GM18511 (cell line): ENCODE measurements at regions not wholly inside any gene's neighbourhood (a gene's known extent, or its start where the extent isn't known, plus 50 kb on each side); places are given as distances from the start of the nearest gene placed in this dataset.

Experiments
- ATAC-seq: cut with Tn5 transposase; IDR thresholded peaks from one replicate; pipeline ENCODE4 v1.9.1; 2021; ENCODE audit warnings: mild to moderate bottlenecking, moderate library complexity; ENCODE audit not compliant: unreplicated experiment

- ATAC-seq = no peak
Measured at GRCh38 chr4:115687052-115687755, 573.8 kb upstream of the NDST4 start.

DNA sequence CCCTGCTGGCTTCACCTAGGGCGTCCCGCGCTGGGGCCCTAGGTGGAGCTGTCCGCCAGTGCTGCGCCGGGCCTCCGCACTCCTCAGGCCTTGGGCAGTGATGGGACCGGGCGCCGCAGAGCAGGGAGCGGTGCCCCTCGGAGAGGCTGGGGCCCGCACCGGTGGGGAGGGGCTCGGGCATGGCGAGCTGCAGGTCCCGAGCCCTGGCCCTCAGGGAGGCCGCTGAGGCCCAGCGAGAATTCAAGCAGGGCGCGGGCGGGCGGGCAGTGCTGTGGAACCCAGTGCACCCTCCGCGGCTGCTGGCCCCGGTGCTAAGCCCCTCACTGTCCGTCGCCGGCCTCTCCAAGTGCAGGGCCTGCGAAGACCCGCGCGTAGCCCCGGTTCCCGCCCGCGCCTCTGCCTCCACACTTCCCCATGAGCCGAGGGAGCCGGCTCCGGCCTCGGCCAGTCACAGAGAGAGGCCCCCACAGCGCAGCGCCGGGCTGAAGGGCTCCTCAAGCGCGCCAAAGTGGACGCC is 565.1 kb upstream of the NDST4 start:
- no peak for ATAC-seq

DNA sequence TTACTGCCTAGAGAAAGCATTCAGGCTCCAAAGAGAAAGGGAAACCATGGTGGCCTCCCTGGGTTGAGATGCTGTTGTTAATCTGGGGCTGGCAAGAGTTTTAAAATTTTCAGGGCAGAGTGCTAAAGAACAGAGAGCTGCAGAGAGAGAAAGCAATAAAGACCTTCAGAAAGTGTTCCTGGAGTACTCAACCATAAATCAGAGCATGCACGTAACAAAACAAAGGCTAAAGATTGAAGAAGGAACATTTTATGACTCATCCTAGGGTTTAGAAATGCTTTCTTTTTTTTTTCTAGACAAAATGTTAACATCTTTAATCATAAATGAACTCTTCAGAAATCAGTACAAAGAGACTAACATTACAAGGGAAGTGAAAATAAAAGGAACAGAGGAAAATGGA is 562.3 kb upstream of the NDST4 start:
- ATAC-seq = no peak

DNA sequence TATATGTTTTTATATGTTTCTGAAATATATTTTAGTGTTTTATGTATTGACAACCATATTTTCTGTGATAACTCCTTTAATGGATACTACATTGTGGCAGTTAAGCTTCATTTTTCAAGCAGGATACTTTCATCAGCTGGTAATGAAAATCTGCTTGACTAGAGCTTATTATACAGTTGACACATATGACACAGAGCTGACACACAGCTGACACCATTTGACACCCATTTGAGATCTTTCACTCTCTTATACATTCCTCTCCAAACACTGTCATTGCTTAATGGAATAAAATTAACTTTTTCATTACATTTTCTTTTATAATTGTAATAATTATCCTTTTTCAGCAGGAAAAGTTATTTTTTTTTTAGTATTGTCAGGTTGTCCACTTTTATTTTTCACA is 561.1 kb upstream of the NDST4 start:
- no peak for ATAC-seq

DNA sequence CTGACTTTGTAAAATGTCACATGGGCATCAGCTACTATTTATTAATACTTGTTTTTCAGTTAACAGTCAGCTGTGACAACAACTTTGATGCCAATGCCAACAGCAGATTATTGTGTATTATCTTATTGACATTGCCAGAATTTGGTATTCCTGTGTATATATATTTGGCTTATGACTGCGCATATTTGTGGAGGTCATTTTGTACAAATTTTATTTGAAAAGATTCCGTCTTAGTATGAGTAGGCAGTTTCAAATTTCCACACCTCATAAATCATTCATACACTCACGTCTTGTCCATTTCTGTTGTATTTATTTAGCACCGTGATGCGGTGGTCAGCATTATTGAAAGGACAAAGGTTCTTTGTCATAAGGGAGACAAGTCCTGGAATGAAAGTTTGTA is 558.2 kb upstream of the NDST4 start:
- ATAC-seq = no peak

DNA sequence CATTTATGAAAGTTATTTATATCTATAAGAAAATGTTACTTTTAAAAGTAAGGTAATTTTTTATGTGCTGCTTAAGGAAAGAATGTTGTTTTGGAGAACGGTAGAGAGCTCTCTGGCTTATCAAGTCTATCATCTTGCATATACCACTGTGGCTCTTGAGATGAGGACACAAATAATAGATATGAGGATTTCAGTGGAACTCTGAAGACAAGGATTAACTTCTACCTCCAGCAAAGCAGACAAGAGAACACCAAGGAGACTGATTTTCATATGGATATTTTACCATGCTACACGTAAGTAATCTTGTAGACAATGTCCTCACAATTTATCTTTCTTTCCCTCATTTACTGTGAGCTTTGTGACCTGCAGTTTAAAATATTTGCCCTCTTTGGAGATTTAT is 557.5 kb upstream of the NDST4 start:
- ATAC-seq = no peak

DNA sequence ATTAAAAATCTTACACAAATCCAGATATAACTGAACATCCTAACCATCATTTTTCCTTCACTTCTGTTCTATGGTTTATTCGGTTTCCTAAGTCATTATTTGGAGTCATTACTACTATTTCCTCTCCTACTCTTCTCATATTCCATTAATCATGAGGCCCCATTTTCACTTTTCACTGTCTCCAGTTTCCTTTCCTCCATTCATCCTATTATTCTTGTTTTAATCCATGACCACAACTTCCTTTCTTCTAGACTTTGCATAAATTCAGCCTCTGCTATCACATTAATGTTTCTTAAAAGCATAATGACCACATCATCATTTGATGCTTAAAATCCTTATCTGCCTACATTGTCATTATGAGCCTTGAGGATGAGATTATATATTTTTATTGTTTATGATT is 555.0 kb upstream of the NDST4 start:
- ATAC-seq = no peak

GRCh38 chr4:115664285-115664684 is 550.9 kb upstream of the NDST4 start:
- no peak for ATAC-seq

DNA sequence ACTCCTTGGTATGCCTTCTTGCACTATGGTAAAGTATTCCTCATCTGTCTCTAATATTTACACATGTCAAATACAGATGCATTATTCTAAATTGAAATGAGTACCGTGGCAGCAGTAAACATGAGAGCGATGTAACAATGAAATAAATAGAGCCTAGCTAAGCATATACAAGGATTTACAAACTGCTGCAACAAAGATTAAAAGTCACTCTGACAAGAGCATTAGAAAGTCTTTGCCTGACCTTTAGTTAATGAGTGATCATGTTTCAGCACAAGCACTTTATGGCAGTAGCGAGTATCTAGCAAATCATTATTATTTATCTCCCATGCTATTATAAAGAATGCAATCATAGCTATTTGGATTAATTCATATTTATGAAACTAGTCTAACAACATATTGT is 547.0 kb upstream of the NDST4 start:
- ATAC-seq = no peak

DNA sequence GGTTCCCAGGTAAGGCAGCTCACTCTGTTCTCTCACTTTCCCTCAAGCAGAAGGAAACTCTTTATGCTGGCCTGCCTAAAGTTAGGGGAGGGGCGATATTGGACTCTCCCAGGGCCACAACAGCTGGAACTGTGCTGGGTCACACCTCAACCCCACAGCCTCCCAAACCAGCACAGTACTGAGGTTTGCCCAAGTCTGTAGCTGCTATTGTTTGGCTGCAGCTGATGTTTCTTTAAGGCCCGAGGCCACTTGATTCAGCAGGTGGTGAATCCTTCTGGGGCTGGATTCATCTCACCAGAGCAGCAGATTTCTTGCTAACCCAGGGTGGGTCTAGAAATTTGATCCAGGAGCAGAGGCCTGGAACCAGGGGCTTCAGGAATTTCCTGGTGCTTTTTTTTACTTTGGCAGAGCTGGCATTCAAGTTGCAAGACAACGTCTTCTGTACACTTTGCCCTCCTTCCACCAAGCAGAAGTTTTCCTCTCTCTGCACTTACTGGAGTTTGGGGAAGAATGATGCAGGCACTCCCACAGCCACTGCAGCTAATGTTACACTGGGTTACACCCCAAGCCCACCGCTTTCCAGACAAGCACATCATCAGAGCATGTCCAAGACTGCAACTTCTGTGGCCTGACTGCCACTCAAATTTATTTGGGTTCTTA is 544.7 kb upstream of the NDST4 start:
- no peak for ATAC-seq

- ATAC-seq = no peak
Measured at GRCh38 chr4:115655626-115656025, 542.2 kb upstream of the NDST4 start.

DNA sequence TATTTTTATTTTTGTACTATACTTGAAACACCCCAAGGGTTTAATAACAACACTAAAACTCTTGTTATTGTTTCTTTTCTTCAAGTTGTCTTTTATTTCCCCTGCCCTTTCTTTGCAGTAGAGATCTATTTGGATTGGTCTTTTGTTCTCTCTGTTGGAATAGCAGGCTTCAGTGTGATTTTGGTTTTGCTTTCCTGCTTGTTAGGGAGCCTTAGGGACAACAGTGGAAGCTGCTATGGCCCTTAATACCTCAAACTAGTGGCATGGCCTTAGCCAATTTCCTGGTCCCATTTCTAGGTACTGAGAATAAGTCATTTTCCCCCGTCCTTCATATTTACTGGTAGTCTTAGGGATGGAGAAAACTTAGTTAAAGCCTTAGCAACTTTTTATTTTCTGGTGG is 535.4 kb upstream of the NDST4 start:
- no peak for ATAC-seq

GRCh38 chr4:115629270-115629669 is 515.9 kb upstream of the NDST4 start:
- ATAC-seq = no peak

GRCh38 chr4:115609631-115610030 is 496.2 kb upstream of the NDST4 start:
- no peak for ATAC-seq

GRCh38 chr4:115607311-115607710 is 493.9 kb upstream of the NDST4 start:
- ATAC-seq = no peak

- ATAC-seq = no peak
Measured at GRCh38 chr4:115596265-115597001, 483.0 kb upstream of the NDST4 start.

DNA sequence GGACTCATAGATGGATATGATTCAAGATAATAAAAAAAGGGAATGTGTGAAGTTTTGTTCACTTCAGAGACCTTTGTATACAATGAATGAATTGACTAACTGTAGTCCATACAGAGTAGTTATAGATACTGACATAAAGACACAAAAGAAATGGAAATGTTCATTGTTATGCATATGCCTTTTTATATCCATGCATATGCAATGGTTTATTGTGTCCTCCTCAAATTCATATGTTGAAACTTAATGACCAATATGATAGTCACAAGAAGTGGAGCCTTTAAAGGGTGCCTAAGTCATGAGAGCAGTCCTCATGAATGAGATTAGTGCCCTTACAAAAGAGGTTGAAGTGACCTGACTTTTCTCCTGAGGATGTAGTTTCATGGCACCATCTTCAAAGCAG is 467.5 kb upstream of the NDST4 start:
- ATAC-seq = no peak

DNA sequence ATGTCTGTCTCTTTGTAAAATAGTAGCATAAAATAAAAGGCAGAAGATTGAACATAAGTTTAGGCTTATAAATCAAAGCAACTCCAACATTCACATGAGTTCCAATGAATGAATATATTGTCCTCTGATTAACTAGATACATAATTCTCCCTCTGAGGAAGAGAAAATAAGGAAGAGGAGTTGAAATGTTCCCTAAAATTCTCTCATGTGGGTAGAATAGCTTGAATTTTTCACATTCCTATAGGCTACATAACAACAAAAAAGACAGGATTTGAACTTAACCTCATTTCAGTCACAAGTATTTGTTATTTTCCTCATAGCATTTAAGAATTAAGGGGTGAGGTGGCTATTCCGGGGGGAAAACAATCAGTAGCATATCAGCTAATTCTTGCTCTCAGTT is 462.4 kb upstream of the NDST4 start:
- ATAC-seq = no peak

- ATAC-seq = no peak
Measured at GRCh38 chr4:115562506-115562905, 449.1 kb upstream of the NDST4 start.

DNA sequence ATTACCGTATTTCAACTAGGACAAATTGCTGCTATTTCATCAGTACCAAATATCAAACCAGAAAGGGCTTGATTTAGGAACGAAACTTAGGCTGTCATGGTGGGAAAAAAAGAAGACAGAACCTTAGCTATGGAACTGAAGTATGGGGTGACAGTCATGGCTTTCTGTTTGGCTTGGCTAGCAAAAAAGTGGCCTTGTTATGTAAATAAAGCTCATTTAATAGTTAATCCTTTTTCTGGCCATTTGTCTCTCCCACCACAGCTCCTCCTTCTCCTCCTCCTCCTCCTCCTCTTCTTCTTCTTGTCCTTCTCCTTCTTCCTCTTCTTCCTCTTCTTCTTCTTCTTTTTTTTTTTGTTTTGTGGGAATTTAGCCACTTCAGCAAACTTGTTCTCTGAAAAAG is 434.7 kb upstream of the NDST4 start:
- ATAC-seq = no peak

- ATAC-seq = no peak
Measured at GRCh38 chr4:115537387-115537786, 424.0 kb upstream of the NDST4 start.

DNA sequence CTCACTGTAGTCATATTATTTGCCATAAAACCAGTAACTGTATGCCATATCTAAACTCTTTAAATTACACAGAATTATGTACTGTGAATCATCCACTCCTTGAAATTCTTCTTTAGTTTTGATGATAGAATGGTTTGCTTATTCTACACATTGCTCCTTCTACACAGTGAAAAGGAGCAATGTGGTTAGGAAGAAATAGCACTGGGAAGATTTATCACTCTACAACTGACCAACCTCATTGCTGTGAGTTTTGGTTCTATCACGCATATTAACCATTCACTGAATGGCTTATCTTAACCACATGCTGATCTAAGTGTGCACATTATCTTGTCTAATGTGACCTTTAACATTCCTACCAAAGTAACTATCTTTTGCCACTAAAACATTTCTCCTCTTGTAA is 415.7 kb upstream of the NDST4 start:
- no peak for ATAC-seq
